ENCODE measurements at regions not wholly inside any gene's neighbourhood (a gene's known extent, or its start where the extent isn't known, plus 50 kb on each side); places are given as distances from the start of the nearest gene placed in this dataset.
"Not testable (repeated sequence)": the region's sequence is repeated elsewhere in the genome, so short reads cannot be mapped to it uniquely, and the experiment has no call there.

GRCh38 chr16:52104993-52105392 is 441.9 kb downstream of the TOX3 start:
- not testable (repeated sequence) for DNase-seq (ENCODE audit: low read depth in 2 of 2)

GRCh38 chr16:52103791-52104190 is 443.2 kb downstream of the TOX3 start:
- DNase-seq (ENCODE audit: low read depth in 2 of 2), result no peak

- no peak for DNase-seq (ENCODE audit: low read depth in 2 of 2)
Observed at GRCh38 chr16:52101246-52101645, 445.7 kb downstream of the TOX3 start.

- DNase-seq (ENCODE audit: low read depth in 2 of 2), result no peak
Observed at GRCh38 chr16:52099382-52099781, 447.6 kb downstream of the TOX3 start.

GRCh38 chr16:52095471-52095870 is 451.5 kb downstream of the TOX3 start:
- no peak for DNase-seq (ENCODE audit: low read depth in 2 of 2)

GRCh38 chr16:52092126-52092525 is 454.8 kb downstream of the TOX3 start:
- DNase-seq (ENCODE audit: low read depth in 2 of 2), result no peak

GRCh38 chr16:52090080-52090479 is 456.9 kb downstream of the TOX3 start:
- no peak for DNase-seq (ENCODE audit: low read depth in 2 of 2)

- no peak for DNase-seq (ENCODE audit: low read depth in 2 of 2)
Observed at GRCh38 chr16:52089476-52089875, 457.5 kb downstream of the TOX3 start.

GRCh38 chr16:52086901-52087300 is 460.0 kb downstream of the TOX3 start:
- no peak for DNase-seq (ENCODE audit: low read depth in 2 of 2)

GRCh38 chr16:52078716-52079655 is 468.0 kb downstream of the TOX3 start:
- DNase-seq (ENCODE audit: low read depth in 2 of 2), result no peak

GRCh38 chr16:52077607-52078006 is 469.3 kb downstream of the TOX3 start:
- DNase-seq (ENCODE audit: low read depth in 2 of 2), result no peak

- DNase-seq (ENCODE audit: low read depth in 2 of 2), result no peak
Observed at GRCh38 chr16:52076801-52077201, 470.1 kb downstream of the TOX3 start.

- DNase-seq (ENCODE audit: low read depth in 2 of 2), result no peak
Observed at GRCh38 chr16:52076332-52076731, 470.6 kb downstream of the TOX3 start.

- no peak for DNase-seq (ENCODE audit: low read depth in 2 of 2)
Observed at GRCh38 chr16:52074133-52074532, 472.8 kb downstream of the TOX3 start.

- no peak for DNase-seq (ENCODE audit: low read depth in 2 of 2)
Observed at GRCh38 chr16:52073024-52073423, 473.9 kb downstream of the TOX3 start.

- DNase-seq (ENCODE audit: low read depth in 2 of 2), result no peak
Observed at GRCh38 chr16:52071101-52071500, 475.8 kb downstream of the TOX3 start.

- no peak for DNase-seq (ENCODE audit: low read depth in 2 of 2)
Observed at GRCh38 chr16:52070341-52071057, 476.4 kb downstream of the TOX3 start.

GRCh38 chr16:52069866-52070265 is 477.1 kb downstream of the TOX3 start:
- no peak for DNase-seq (ENCODE audit: low read depth in 2 of 2)

GRCh38 chr16:52068447-52069074 is 478.4 kb downstream of the TOX3 start:
- no peak for DNase-seq (ENCODE audit: low read depth in 2 of 2)

- DNase-seq (ENCODE audit: low read depth in 2 of 2), result no peak
Observed at GRCh38 chr16:52066962-52067361, 480.0 kb downstream of the TOX3 start.

GRCh38 chr16:52056259-52056658 is 490.7 kb downstream of the TOX3 start:
- DNase-seq (ENCODE audit: low read depth in 2 of 2), result no peak

GRCh38 chr16:52055381-52055780 is 491.6 kb downstream of the TOX3 start:
- DNase-seq (ENCODE audit: low read depth in 2 of 2), result no peak

- DNase-seq (ENCODE audit: low read depth in 2 of 2), result no peak
Observed at GRCh38 chr16:52054326-52054725, 492.6 kb downstream of the TOX3 start.
